RWPE1 (cell line): ENCODE measurements at regions not wholly inside any gene's neighbourhood (a gene's known extent, or its start where the extent isn't known, plus 50 kb on each side); places are given as distances from the start of the nearest gene placed in this dataset.

Source experiments
- CTCF ChIA-PET: fragments of 350-600 bp; sonication (Branson Sonifier 250); formaldehyde crosslinking; extraction: SDS; loops from one replicate; lab custom pipeline; 2021; lab: Yijun Ruan, JAX
- POLR2A ChIA-PET: fragments of 400-600 bp; formaldehyde crosslinking; extraction: SDS; loops from one replicate; lab custom pipeline; 2020; ENCODE audit warnings: antibody characterized with exemption; ENCODE audit not compliant: low non-redundant PET; lab: Yijun Ruan, JAX
- DNase-seq: peaks from one replicate; pipeline ENCODE4 v3.0.0; 2012; ENCODE audit warnings: low spot score
- H3K27ac ChIP-seq: fragments of 450-650 bp; 2 replicates; pipeline ENCODE4 v1.5.1; 2017
- TF ChIP-seq, protein P1 (sequence below): fragments of 450-650 bp; conservative IDR thresholded peaks from 2 replicates; pipeline ENCODE4 v1.5.1; 2017; ENCODE audit warnings: low read depth, mild to moderate bottlenecking

DNA sequence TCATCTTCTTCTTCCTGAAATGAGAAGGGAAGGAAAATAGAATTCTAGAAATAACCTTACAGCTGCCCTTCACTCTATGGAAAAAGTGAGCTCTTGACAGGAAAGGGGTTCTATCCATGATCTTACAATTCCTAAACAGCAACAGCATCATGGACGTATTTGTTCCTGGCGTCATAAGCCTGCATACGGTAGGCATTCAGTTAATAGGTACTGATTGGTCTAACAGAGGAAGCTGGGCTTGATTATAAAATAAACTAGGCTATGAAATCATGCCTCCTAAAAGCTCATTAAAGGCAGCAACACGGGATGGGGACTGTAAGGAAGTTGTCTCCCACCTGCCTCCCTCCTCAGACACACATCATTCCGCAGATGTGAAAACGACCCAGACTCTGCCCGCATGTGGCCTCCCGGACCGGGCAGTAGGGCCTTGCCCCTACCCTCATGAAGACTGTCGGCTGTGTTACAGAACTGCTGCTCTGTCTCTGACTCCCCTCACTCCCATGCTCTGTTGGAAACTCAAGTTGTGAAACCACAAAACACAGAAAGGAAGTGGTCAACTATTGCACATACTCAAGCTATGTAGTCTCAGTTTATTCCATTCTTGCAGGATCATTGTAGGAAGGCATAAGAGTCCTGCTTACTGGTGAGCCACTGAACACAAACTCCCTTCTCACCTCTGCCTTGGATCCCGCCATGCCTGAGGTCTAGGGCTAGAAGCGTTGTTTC lies 129.8 kb downstream of the DLEU7 start:
- no peak overlapping the region for H3K27ac ChIP-seq
- POLR2A ChIA-PET: interaction anchor here (0.6 kb wide), 1 partner anchor 11 kb away, joined by 13 read pairs; no protein-coding TSS in a partner anchor
- TF ChIP-seq, protein P1, sequence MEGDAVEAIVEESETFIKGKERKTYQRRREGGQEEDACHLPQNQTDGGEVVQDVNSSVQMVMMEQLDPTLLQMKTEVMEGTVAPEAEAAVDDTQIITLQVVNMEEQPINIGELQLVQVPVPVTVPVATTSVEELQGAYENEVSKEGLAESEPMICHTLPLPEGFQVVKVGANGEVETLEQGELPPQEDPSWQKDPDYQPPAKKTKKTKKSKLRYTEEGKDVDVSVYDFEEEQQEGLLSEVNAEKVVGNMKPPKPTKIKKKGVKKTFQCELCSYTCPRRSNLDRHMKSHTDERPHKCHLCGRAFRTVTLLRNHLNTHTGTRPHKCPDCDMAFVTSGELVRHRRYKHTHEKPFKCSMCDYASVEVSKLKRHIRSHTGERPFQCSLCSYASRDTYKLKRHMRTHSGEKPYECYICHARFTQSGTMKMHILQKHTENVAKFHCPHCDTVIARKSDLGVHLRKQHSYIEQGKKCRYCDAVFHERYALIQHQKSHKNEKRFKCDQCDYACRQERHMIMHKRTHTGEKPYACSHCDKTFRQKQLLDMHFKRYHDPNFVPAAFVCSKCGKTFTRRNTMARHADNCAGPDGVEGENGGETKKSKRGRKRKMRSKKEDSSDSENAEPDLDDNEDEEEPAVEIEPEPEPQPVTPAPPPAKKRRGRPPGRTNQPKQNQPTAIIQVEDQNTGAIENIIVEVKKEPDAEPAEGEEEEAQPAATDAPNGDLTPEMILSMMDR: no peak
- CTCF ChIA-PET: no interaction called here
- DNase-seq: no peak

DNA sequence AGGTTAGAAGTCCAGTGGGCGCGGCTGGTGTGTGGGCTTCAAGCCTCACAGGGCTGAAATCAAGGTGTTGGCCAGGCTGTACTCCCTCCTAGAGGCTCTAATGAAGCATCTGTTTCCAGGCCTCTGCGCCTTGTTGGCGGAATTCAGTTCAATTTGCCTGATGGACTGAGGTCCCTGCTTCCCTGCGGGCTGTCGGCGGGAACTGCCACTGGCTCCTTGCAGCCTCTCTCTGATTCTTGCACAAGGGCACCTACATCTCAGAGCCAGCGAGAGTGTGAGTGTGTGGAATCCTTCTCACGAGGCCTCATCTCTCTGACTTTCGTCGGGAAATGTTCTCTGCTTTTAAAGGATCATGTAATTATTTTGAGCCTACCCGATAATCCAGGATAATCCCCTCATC lies 128.6 kb downstream of the DLEU7 start:
- TF ChIP-seq, protein P1: no peak
- ChIA-PET POLR2A (no interaction called here), CTCF (interaction anchor here (0.7 to 0.8 kb wide), 2 partner anchors 12 to 921 kb away, joined by 3 read pairs; no protein-coding TSS in a partner anchor)
- DNase-seq: no peak
- H3K27ac ChIP-seq: no peak overlapping the region

DNA sequence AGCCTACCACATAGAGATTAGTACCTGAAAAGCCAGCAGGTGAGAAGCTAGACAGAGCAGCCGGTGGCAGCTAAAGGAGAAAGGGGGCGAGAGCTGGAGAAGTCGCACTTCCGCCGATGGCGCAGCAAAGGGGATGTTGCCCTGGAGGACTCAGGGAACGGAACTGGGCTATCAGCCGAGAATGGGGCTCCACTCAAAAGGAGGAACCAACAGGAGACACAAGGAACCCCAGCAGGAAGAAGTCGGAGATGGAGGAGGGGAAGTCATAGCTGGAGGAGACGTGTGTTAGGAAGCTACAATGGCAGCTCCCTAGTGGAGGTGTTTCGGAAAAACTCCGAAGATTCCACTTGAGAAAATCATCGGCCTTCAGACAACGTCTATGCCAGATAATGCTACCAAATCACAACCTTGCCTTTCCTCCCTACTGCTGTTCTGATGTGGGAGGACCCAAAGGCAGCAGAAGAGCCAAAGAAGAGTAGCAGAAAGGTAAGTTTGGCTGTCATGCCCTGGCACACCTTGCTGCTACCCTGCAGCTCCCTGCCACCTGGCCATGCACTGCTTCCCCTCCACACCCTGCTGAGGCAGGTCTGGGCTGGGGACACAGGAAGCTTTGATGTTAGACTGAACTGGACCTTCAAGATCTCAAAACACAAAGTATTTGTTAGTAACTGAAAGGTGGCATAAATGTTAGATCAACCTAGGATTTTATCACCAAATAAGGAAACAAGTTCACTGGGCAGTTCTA lies 127.9 kb downstream of the DLEU7 start:
- DNase-seq: no peak
- ChIA-PET CTCF (interaction anchor here (0.6 to 0.8 kb wide), 3 partner anchors 12 to 922 kb away, joined by 3 read pairs; no protein-coding TSS in a partner anchor), POLR2A (no interaction called here)
- TF ChIP-seq, protein P1: no peak
- H3K27ac ChIP-seq: no peak overlapping the region

DNA sequence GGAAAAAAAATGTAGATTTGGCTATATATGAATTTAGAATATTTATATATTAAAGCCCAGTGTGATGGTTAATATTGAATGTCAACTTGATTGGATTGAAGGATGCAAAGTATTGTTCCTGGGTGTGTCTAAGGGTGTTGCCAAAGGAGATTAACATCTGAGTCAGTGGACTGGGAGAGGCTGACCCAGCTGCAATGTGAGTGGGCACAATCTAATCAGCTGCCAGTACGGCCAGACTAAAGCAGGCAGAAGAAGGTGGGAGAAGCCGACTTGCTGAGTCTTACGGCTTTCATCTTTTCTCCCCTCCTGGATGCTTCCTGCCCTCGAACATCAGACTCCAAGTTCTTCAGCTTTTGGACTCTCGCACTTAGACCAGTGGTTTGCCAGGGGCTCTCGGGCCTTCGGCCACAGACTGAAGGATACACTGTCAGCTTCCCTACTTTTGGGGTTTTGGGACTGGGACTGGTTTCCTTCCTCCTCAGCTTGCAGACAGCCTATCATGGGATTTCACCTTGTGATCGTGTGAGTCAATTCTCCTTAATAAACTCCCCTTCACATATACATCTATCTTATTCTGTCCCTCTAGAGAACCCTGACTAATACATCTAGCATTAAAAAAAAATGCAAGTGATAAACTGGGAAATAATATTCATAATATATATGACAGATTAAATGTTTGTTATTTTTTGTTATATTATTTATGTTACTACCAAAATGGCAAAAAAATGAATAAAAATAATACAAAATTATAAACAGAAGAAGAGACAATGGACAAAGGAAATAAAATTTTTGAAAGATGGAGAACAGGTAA lies 122.4 kb downstream of the DLEU7 start:
- ChIA-PET CTCF (no interaction called here), POLR2A (no interaction called here)
- TF ChIP-seq, protein P1: no peak
- DNase-seq: no peak
- H3K27ac ChIP-seq: no peak overlapping the region

DNA sequence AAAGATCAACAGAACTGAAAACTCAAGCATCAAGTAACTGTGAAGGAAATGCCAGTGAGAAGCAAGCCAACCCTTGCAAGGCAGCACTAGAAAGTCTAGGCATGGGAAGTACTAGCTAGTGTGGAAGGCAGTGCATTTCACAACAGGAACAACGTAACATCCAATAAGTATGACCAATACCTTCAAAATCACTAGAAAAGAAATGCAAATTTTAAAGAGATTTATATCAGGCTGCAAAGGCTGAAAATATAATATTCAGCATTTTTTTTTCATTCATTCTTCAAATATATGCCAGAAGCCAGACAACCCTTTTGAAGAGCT lies 121.9 kb downstream of the DLEU7 start:
- POLR2A ChIA-PET: no interaction called here

More for the DNA sequence above, 121.9 kb downstream of the DLEU7 start:
- CTCF ChIA-PET: interaction anchor here (0.7 kb wide), 1 partner anchor 10 kb away, joined by 3 read pairs; no protein-coding TSS in a partner anchor
- no peak for DNase-seq
- H3K27ac ChIP-seq: no peak overlapping the region
- TF ChIP-seq, protein P1: no peak
